ENCODE measurements at regions not wholly inside any gene's neighbourhood (a gene's known extent, or its start where the extent isn't known, plus 50 kb on each side); places are given as distances from the start of the nearest gene placed in this dataset.

DNA sequence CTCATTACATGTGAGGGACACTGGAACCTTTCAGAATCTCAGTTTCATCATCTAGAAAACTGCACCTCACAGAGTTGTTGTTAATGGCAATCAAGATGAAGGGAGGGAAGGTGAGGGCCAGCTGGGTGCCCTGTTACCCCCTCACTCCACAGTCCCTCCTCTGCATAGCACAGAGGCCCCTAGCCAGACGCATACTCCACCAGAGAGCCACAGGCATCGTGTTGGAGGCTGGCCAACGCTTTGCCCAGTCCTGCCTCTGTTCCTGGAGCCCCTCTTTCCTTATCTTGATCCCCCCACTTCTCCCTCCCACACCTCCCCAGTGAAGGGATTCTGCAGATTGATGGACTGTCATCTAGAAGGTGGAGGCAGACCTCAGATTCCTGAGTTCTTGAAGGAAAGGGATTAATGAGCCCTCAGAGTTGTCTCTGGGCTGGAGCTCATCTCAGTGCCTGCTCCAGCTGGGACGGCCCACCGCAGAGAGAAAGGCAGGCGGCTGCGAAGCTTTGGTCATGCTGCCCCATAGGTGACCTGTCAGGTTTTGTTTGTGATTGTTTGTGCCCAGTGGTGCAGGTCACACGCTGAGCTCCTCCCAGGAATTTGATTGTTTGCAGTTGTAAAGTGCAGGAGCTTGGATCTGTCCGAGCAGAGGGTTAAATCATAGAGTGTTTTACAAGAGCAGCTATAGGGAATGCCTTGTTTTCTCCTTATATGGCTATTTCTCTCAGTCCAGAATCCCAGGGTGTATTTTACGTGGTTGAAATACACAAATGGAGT lies 487.3 kb downstream of the CCDC171 start:
- DNase-seq (ENCODE audit: low read depth in 1 of 2, low spot score in 1 of 2): peak in 1 of 2 experiments; percentile 49
- no peak for TF ChIP-seq JUND (IDR thresholded peaks at IDR 0.05; ENCODE audit: low read depth)
- in situ Hi-C loops (cut with HindIII; ENCODE audit: low pct_unique_long_range_greater_than_20kb, low sequenced_read_pairs): no loop called here

DNA sequence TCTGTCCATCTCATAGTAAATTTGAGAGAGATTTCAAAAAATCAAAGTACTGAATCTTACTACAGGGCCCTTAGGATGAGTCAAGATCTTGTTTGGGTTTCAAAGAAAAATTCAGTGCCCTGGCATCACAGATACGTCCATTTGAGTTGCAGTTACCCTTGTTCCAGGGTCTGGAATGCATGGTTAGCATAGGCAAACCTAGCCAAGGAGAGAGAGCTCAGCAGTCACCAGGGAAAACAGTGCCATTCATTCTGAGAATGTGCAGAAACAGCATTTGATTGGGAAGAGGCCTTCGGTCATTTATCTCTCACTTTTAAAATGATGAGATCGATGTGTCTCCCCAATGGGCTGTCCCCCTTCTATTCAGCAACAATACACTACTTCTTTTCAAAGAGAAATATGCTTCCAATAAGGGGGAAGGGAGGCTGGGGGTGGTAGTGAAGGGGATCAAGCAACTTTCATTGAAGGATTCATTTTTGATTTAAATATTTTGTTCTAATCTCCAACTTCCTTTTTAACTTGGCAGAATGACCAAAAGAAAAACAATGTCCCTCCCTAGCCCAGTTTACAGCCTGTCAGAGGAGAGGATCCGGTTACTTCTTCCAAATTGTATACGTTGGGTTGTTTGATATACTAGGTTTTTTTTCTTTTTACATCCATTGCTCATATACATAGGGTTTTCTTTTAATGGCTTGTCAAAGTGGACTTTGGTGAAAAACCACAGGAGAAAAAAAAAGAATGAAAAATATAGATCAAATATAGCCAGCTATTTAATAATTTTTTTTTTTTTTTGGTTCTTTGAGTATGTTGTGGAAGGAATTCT lies 491.1 kb downstream of the CCDC171 start:
- TF ChIP-seq JUND (IDR thresholded peaks at IDR 0.05; ENCODE audit: low read depth): no peak
- in situ Hi-C loops (cut with HindIII; ENCODE audit: low pct_unique_long_range_greater_than_20kb, low sequenced_read_pairs): no loop called here
- no peak for DNase-seq (ENCODE audit: low read depth in 1 of 2, low spot score in 1 of 2)

DNA sequence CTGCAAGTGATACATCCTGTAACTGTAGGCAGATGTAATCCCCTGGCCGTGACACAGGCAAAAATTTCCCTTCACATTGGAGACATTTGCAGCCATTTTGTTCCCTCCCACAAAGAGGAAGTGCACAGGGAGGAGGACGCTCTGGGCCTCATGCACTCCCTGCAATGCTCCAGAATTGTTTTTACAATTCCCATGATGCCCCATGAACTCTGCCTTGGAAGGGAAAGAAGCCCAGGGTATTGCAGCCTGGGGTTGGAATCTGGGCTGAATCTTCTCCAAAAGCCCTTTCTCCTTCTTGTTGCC lies 491.7 kb downstream of the CCDC171 start:
- TF ChIP-seq JUND (IDR thresholded peaks at IDR 0.05; ENCODE audit: low read depth): no peak
- no peak for DNase-seq (ENCODE audit: low read depth in 1 of 2, low spot score in 1 of 2)
- in situ Hi-C loops (cut with HindIII; ENCODE audit: low pct_unique_long_range_greater_than_20kb, low sequenced_read_pairs): no loop called here

DNA sequence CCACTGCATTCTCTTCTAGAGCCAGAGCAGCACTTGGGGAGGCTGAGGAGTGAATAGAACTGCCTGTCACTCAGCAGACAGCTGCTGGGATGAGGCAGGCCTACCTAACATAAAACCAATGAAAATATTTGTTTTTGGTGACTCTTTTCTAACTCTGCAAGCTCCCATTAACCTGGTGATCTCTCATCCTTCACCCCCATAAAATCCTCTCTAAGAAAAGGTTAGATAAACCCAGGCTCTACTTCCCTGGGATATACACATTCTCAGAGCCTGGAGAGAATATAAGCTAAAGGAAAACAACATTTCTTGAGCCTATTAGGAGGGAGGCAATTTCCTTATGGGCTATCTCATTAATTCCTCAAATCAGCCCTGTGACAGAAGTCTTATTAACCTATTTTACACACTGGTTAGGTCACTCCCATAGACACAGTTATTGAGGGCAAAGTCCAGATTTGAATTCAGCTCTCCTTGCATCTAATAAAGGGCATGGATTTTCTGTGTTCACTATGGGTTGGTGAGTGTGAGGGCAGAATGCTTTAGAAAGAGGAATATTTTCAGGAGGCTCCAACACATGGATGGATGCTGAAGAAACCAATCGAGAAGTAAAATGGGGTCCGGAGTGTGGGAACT lies 492.9 kb downstream of the CCDC171 start:
- in situ Hi-C loops (cut with HindIII; ENCODE audit: low pct_unique_long_range_greater_than_20kb, low sequenced_read_pairs): no loop called here
- DNase-seq (ENCODE audit: low read depth in 1 of 2, low spot score in 1 of 2): no peak
- TF ChIP-seq JUND (IDR thresholded peaks at IDR 0.05; ENCODE audit: low read depth): no peak

DNA sequence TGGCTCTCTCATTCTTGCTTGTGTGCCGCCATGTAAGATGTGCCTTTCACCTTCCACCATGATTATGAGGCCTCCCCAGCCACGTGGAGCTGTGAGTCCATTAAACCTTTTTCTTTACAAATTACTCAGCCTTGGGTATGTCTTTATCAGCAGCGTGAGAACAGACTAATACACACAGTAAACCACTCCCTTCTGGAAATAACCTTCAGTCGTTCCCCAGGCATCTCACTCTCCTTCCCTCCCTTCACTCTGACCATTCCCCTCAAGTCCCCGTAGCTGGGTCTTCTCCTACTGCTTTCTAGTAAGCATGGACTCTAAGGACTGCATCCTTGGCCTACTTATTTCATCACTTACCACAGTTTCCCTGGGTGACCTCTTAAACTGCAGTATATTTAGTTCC lies 493.9 kb downstream of the CCDC171 start:
- no peak for TF ChIP-seq JUND (IDR thresholded peaks at IDR 0.05; ENCODE audit: low read depth)
- in situ Hi-C loops (cut with HindIII; ENCODE audit: low pct_unique_long_range_greater_than_20kb, low sequenced_read_pairs): no loop called here
- no peak for DNase-seq (ENCODE audit: low read depth in 1 of 2, low spot score in 1 of 2)

DNA sequence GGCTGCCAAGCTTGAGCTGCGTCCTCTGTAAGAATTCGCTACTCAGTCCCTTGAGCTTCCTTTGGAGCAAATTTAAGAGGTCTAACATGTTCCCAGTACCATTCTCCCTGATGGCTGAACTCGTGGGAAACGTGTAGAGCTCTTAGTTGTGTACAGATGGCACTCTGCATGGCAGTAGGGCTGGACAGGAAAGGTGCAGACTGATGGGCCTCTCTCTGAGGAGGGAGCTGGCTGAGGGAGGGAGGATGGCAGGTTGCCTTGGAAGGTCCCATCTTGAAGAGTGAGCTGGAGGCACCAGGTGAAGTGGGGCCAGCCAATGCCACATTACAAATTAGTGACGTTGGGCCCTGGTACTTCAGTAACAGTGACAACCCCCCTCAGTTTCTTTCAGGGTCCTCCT lies 495.3 kb downstream of the CCDC171 start:
- no peak for TF ChIP-seq JUND (IDR thresholded peaks at IDR 0.05; ENCODE audit: low read depth)
- DNase-seq (ENCODE audit: low read depth in 1 of 2, low spot score in 1 of 2): no peak
- in situ Hi-C loops (cut with HindIII; ENCODE audit: low pct_unique_long_range_greater_than_20kb, low sequenced_read_pairs): no loop called here

DNA sequence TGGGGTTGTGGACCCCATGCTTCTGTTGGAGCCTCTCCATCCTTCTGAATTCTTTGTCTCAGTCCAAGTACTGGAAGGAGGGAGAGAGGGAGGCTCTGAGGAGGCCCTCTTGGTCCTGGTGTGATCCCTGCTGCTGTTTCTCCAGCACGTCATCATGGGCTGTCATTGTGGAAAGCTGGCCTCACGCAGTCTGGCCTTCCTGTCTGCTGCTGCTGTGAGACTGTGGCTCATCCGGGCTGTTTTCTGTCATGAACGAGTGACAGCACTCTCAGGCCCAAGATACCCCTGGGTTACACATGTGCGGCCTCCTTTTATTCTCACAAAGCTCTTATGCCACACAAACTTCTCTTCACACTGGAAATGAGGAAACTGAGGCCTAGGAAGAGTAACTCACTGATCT lies 499.3 kb downstream of the CCDC171 start:
- TF ChIP-seq JUND (IDR thresholded peaks at IDR 0.05; ENCODE audit: low read depth): no peak
- in situ Hi-C loops (cut with HindIII; ENCODE audit: low pct_unique_long_range_greater_than_20kb, low sequenced_read_pairs): no loop called here
- DNase-seq (ENCODE audit: low read depth in 1 of 2, low spot score in 1 of 2): no peak

DNA sequence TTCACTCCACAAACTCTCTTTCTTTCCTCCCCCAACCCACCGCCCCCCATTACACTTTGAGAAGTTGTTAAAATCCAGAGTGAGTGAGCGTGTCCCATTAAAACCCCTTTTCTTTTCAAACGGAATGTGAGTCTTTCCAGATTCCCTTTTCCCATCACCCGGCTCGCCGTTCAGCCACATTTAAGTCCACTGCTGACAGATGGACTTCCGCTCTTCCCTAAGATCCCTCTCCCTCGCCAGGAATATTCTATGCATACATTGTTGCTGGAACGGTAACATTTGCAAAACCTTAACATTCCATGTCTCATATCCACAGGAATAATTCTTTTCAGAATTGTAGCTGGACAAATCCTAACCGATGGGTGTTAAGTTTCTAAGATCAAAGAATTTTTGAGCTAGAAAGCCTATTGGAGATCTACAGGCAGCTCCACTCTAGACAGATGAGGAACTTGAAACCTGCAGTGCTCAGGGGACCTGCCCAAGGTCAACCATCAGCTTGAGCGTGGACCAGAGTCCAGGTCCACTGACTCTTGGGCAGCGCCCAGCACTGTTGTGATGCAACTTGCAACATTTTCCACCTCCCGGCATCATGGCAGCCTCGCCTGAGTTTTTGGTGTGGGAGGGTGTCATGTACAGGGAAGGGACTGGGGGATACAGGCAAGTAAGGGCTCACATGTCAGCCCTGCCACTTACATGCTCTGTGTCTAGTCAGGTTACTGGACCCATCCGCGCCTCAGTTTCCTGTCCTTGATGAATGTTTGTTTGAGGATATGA lies 500.1 kb downstream of the CCDC171 start:
- in situ Hi-C loops (cut with HindIII; ENCODE audit: low pct_unique_long_range_greater_than_20kb, low sequenced_read_pairs): no loop called here
- no peak for TF ChIP-seq JUND (IDR thresholded peaks at IDR 0.05; ENCODE audit: low read depth)
- DNase-seq (ENCODE audit: low read depth in 1 of 2, low spot score in 1 of 2): no peak

DNA sequence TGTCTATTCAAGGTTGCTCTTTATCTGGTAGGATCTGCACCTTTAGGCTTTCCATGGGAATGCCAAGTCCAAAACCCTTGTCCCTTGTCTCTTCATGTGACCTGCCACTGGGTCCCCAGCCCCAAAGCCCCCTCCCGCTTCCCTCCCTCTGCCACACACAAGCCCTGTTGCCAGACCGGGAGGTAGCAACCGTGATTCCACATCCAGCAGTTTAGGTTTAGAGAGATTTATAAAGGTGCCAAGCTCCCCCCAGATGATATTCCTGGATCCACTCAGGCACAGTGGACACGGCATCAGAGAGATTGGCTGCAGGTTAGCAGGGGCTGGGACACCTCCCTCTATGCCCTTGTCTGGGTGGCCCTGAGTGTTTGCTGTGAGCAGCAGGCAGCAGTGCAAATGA lies 504.7 kb downstream of the CCDC171 start:
- in situ Hi-C loops (cut with HindIII; ENCODE audit: low pct_unique_long_range_greater_than_20kb, low sequenced_read_pairs): no loop called here
- no peak for TF ChIP-seq JUND (IDR thresholded peaks at IDR 0.05; ENCODE audit: low read depth)
- DNase-seq (ENCODE audit: low read depth in 1 of 2, low spot score in 1 of 2): no peak

DNA sequence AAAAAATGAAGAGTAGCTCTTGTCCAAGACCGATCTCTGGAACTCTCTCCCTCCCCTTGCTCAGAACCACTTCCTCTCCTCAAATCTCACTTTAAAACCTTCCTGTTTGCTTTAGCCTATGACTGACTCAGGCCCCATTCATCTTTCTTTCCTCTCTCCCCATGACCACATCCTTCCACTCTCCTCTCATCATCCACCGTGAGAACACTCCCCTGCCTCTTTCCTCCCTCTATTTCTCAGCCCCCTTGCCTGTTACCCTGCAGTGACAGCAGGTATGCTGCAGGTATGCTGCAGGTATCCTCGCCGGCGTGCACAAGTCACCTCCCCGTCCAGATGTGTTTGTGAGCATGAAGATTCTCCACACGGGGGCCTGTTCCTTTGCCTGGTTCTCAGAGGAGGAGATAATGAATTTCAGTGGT lies 505.3 kb downstream of the CCDC171 start:
- DNase-seq (ENCODE audit: low read depth in 1 of 2, low spot score in 1 of 2): no peak
- in situ Hi-C loops (cut with HindIII; ENCODE audit: low pct_unique_long_range_greater_than_20kb, low sequenced_read_pairs): no loop called here
- no peak for TF ChIP-seq JUND (IDR thresholded peaks at IDR 0.05; ENCODE audit: low read depth)

DNA sequence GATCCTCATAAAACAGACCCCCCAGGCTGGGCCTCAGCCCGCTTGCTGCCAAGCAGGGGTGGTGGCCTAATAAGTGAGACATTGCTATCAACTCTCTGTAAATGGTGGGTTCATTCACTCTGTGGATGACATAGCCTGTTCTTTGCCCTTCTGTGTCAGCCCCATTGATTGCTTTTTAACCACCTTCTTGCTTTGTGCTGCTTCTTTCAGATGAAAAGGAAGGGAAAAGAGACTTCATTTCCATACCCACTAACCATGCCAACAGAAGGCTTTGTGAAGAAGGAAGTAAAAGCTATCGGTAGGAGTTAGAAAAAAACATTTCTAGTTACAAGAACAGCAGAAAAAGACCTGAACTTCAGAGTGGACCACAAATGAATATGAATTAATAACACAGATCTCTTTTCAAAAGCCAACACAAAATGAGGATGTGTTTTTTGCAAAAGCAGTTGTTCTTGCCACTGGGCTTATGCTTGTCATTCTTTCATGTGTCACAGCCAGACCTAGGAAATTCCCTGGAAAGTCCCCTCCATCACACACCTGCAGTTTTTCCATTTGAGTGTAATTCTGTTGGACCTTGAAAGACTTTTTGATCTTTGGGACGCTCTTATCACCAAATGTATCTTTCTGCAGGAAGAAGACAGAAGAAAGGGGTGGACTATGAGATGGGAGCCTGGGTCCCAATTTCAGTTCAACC lies 507.7 kb downstream of the CCDC171 start:
- no peak for DNase-seq (ENCODE audit: low read depth in 1 of 2, low spot score in 1 of 2)
- in situ Hi-C loops (cut with HindIII; ENCODE audit: low pct_unique_long_range_greater_than_20kb, low sequenced_read_pairs): no loop called here
- TF ChIP-seq JUND (IDR thresholded peaks at IDR 0.05; ENCODE audit: low read depth): no peak
